Nucleus accumbens (tissue), 56 donors: ENCODE measurements at regions not wholly inside any gene's neighbourhood (a gene's known extent, or its start where the extent isn't known, plus 50 kb on each side); places are given as distances from the start of the nearest gene placed in this dataset.
A peak's percentile ranks its signal among the peaks of the same experiment; 100 is the strongest.

Experiments
- DNase-seq, 56 donors: peaks; one replicate each; lab custom pipeline; 2025; lab: John Stamatoyannopoulos, UW

DNA sequence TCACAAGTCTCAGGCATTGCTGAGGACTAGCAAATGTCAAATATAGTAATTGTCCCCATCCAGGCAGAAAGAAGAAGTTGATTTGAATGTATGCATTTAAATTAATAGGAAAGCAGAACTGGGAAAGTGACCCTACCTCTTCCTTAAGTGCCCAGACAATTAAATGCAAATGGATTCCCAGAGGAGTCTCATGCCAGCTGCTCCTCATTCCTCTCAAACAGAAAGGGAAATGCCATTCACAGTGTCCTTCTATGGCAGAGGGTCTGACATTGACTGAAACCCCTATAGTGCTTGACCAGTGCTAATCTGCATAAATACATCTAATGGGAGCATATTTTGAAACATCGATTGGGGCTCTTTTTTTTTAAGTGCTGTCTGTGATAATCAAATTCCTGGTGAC, 292.4 kb upstream of the SEL1L start:
- no peak for DNase-seq

DNA sequence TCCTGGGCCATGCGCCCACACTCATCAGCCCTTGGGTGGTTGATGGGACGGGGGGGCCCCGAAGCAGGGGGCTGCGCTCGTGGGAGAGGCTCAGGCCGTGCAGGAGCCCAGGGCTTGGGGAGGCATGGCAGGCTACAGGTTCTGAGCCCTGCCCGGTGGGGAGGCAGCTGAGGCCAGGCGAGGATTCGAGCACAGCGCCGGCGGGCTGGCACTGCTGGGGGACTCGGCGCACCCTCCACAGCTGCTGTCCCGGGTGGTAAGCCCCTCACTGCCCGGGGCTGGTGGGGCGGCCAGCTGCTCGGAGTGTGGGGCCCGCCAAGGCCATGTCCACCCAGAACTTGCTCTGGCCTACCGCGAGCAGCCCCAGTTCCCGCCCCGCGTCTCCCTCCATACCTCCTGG, 295.8 kb upstream of the SEL1L start:
- DNase-seq: no peak

DNA sequence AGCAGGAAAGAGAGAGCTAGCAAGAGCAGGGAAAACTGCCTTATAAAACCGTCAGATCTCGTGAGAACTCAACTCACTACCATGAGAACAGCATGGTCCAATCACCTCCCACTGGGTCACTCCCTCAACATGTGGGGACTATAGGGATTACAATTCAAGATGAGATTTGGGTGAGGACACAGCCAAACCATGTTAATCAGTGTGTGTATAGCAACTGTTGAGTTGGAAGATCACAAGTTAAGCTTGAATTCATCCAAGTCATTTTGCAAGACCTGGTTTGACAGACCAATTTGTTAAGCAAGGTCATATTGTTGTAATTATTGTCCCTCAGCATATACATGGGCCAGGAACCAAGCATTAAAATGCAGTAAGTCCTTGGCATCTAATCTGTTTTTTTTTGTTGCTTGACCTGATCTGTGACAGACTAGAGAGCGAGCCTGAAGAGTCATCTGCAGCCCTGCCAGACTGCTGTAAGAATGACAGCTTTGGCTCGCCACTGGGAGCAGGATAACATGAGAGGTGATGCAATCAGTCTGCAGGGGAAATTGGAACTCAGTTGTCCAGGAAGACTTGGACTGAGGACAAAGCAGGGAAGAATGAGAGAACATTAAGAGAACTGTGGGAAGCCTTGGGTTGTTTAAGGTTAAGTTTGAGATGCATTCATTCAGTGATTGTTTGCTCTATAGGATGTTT, 297.6 kb upstream of the SEL1L start:
- no peak for DNase-seq

DNA sequence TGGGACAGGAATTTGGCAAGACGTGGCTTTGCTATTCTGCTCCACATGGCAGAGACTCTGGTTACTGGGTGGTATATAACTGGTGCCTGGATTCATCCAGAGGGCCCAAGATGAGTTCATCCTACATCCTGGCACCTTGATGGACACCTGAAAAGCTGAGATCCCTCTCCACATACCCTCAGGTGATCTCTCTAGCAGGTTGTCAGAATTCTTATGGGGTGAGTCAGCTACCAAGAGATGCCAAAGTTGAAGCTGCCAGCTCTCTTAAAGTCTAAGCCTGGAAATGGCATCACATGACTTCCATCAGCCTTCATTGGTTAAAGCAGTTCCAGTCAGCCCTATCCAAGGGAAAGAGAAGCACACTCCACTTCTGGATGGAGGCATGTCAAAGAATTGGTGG, 300.7 kb upstream of the SEL1L start:
- DNase-seq: no peak

DNA sequence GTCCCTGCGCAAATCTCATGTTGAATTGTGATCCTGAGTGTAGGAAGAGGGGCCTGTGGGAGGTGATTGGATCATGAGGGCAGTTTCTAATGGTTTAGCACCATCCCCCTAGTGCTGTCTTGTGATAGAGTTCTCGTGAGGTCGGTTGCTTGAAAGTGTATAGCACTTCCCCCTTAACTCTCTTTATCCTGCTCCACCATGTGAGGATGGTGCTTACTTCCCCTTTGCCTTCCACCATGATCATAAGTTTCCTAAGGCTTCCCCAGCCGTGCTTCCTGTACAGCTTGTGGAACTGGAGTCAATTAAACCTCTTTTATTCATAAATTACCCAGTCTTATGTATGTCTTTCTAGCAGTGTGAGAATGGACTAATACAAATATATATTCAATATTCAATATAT, 303.7 kb upstream of the SEL1L start:
- no peak for DNase-seq

DNA sequence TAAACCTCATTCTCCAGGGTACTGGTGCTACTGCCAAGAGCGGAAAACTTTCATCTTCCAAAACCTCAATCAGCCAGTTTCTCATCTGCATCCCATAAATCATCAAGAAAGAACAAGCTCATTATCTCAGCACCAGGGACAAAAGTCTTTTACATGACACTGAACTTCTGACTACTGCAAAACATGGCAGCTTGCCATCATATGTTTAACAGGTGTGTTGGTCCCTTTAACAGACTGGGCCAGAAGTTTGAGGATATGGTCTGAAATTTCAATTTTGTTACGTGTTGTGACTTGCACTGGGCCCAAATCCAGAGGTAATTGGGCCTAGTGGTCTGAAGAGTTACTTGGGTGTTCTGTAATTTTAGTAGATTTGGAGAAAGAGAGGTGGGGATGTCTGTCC, 305.4 kb upstream of the SEL1L start:
- no peak for DNase-seq

DNA sequence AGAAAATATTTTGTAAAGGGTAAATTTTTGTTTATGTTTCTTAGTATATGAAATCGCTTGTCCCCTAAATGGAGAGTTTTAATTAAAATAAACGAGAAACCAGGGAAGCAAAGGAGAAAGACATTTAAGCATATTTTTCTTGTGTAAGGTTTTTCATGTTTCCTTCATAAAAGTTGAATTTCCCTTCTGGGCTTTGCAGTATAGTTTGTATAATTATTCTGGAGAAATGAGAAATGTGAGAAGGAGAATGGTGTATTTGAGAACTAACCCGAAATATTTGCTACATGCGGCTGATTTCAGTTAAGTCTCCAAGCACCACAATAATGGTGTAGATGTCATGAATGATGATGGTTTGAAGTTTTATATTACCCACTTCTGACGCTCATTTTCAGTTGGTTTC, 307.7 kb upstream of the SEL1L start:
- no peak for DNase-seq

DNA sequence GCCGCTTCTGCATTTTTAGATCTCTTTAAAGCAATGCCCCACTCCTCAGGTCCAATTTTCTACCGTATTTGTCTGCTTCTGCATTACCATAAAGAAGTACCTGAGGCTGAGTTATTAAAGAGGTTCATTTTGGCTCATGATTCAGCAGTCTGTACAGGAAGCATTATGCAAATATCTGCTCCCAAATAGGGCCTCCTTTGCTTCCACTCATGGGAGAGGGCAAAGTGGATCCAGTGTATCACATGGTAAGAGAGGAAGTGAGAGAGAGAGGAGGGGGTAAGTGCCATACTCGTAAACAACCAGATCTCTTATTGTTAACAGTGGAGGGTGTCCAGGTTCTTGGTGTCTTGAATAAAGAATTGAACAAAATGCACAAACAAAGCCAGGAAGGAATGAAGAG, 316.1 kb upstream of the SEL1L start:
- no peak for DNase-seq

DNA sequence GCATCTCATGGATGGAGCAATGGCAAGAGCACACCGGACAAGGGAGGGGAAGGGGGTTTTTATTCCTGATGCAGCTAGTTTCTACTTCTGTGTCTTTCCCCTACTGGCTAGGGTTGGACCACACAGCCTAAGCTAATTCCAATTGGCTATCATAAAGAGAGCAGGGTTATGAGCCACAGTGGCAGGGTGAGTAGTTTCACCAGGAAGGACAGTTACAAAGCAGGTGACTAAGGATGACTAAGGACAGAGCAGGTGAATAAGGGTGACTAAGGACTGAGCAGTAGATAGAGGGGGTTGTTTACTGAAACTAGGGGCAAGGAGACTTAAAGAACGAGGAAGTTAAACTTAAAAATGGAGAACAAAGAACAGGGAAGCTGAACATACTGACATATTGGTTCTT, 321.4 kb upstream of the SEL1L start:
- no peak for DNase-seq

DNA sequence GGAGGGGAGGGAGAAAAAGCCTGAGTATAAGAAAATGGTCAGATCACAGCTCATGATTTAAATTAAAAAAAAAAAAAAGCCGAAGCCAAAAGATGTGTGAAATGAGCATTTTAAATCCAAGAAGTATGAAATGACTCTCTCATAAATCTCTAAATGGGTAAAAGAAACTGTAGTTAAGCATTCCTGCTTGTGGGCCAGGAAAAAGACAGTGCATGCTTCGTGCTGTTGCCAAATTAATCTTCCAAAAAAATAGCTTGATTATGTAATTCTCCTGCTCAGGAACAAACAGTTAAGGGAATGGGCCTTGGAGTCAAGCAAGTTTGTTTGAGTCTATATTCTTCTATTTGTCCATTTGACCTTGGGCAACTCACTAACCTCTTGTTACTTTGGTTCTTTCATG, 325.4 kb upstream of the SEL1L start:
- no peak for DNase-seq

DNA sequence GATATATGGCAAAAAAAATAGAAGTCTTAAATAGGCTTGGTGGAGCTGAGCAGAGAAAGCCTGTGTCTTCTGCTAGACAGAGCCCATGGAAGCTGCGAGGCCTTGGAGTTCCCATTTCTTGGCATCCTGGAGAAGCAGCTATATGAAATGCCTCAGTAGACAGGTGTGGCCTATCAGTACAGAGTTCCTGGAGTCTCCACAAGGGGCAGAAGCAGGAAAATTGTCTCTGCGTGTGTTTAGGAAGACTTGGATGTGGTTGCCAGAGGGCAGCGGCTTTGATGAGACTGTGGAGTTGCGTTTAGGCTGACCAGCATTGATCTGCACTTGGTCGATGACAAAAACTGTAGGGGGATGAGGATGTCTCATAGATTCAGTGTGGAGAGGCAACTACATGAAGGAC, 334.5 kb upstream of the SEL1L start:
- DNase-seq: no peak

DNA sequence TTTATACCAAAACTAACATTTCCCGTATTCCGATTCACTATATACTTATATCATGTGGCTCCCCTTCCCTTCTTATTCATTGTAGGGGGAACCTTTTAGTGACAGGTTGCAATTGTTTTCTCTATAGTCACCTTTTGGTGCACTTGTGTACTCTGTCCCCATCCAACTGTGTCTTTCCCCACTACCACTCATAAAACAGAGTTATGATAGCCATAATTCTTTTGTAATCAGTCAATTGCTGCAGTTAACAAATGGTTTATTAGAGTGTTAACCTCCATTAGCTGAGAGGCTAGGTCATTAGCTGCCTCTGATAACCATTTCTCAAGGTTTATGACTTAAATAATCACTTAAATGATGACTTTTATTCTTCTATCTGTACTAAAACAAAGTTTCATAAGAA, 338.1 kb upstream of the SEL1L start:
- DNase-seq: no peak

DNA sequence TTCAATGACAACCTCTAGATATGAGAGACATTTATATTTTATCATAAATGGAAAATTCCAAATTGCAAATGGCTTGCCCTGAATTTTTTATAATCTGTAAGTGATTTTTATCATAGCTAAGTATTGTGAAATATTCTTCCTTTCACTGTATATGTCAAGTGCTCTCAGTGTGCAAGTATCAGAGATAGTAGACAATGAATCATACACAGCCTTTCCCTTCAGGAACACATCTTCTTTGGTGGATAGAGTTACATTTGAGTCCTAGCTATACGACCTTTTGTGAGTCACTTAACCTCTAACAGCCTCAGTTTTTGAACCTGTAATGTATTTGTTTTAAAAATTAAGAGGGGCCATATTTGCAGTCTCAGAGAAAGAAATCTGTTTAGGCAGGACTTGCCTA, 350.7 kb upstream of the SEL1L start:
- no peak for DNase-seq

DNA sequence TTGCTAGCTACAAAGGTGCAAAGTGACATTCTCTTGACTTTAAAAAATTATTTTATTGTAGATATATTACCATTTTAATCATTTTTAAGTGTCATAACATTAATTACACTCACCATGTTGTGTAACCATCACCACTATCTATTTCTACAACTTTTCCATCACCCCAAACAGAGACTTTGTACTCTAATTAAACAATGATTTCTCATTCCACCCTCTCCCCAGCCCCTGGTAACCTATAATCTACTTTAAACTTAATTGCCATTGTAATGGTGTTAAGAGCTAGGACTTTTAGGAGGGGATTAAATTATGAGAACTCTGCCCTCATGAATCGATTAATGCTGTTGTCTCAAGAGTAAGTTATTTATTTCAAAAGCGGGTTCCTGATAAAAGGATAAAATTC, 352.9 kb upstream of the SEL1L start:
- no peak for DNase-seq

DNA sequence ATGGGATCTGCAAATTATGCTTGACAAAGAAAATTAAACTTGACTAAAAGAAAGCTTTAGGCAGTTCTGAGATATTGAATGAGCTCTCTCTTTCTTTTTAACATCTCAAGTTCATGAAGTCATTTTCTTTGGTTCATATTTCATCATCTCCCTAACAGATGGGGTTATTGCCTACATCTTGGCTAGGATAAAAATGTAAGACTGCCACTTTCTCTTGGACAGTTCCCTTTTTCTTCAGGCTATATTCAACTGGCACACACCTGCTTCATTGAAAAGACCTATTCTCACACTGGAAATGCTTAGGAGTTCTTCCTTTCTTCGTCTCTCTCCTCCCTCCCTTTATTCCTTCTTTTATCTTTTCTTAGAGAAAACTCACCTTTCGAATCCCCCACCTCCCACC, 355.9 kb upstream of the SEL1L start:
- DNase-seq: no peak

DNA sequence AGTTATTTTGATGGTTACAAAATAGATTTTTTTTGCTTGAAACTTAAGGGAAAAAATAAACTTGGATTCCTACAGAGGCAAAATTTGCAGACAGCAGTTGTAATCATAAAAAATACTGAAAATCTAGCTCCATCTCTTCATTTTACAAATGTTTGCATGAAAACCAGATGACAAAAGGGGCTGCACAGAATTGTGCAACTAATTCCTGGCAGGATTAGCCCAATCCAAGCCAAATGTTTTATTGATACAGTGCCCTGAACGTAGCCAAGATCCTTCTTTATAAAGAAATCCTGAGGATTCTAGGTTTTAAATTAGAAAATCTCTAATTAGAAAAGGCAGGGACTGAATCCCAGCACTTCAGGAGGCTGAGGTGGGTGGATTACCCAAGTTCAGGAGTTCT, 356.4 kb upstream of the SEL1L start:
- DNase-seq: no peak

DNA sequence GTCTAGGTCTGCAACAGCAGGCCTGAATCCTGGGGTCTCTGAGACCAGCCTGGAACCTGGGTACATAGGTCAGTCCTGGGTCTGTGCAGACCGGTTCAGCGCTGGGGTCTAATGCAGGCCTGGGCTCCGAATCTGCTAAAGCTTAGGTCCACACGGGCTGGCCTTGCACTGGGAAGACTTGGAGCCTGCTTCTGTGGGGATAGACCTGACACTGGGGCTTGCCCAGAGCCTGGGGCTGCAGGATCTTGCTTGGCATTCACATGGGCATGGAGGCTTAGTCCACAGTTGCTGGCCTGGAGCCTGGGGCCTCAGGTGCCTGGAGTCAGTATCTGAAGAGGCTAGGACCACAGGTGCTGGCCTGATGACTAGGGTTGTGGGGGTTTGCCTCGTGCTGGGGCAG, 369.8 kb upstream of the SEL1L start:
- peak in 1 of 56 donors; percentile 0 for DNase-seq

DNA sequence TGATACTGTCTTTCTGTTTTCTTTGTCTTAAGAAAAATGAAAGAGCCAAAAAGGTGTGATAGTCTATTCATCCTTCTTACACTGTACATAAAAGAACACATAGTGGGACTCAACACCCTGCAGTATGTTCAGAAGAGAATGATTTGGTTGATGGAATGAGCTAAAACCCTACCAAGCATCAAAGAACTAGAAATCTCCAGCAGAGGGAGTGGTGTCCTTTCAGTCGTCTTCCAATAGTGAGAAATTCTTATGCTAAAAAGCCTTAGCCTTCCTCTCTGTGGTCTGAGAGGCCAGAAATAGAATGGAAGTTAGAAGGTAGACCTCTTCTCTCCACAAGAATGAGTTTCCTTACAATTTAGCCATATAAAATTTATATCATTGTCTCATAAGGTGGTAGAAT, 393.4 kb upstream of the SEL1L start:
- no peak for DNase-seq

DNA sequence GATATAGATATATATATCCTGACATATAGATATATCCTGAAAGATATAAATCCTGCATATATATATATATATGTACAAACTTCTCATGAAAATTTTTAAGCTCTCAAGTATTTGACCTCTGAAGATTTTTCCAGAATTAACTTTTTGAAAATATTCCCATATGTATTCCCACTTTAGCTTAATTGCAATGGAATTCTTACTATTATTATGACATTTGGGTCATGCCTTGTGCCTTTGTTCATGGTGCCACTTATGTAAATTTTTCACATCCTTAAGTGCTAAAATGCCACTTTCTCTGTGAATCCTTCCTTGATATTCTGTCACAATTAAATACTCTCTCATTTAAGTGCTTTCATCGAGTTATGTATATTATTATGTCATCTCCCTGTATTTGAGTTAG, 398.2 kb upstream of the SEL1L start:
- no peak for DNase-seq

DNA sequence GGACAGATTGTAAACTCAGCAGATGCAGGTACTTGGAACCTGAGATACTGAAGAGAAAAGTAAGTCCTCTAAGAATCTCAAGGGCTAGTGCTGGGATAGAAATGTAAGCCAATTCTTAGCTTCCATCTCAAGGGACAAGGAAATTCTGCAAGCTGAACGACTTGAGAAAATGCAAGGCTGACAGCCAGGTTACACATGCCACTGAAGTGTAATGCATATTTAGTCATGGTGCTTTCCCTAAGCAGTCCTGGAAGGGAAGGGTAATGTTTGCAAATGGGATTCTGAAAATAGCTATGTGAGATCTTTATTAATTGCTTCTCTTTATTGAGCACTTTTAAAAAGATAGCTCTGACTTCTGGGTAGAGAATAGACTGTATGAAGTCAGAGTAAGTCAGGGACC, 402.7 kb upstream of the SEL1L start:
- no peak for DNase-seq

DNA sequence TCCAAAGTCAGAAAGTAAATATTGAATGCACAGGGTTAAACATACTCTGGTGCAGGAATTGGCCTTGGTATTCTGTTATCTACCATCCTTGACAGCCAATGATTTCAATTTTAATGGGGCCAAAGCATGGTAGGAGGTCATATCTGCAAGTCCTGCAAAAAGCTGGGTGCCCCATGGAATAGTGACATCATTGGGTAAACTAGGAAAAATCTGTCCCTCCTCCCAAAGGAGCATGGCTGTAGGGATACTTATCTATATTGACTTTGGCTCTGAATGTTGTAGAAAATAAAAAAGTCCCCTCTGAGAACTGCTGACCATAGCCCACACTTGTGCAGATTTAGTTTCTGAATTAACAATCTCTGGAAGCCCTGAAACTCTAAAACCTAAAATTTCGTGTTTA, 403.2 kb upstream of the SEL1L start:
- no peak for DNase-seq

DNA sequence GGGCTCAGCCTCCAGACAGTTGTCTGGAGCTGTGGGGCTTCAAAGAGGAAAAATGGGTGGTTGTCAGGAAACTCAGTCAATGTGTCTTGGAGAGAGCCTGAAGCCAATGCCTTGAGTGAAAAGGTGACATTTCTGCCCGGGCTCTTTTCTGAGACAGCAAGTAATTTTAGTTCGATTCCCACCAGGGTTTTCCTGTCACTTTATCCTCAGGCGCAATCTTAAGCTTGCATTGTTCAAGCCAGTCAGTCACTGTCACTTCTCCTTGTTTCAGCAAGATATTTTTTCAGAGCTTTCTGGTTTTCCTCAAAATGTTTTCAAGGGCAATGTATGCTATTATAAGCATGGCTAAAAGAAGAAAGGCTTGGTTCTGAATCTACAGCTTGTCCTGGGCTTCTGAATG, 404.7 kb upstream of the SEL1L start:
- DNase-seq: no peak

DNA sequence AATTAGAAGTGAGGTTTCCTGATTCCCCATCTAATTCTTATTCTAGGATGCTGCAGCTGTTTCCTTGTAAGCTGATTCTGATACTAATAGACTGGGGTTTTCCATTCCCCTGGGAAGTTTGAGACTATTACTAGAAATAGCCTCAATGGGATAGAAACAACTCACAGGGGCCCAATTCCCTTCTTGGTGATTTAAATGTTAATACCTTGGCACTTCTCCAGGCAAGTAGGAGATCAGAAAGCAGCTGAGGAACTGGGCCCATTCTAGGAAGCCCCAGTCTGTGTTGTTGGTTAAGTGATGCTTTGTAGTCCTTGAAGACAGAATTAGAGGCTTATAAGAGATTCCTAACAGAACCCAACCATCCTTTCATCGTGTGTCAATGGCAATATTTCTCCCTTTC, 407.0 kb upstream of the SEL1L start:
- DNase-seq: no peak
